ENCODE measurements at regions not wholly inside any gene's neighbourhood (a gene's known extent, or its start where the extent isn't known, plus 50 kb on each side); places are given as distances from the start of the nearest gene placed in this dataset.

DNA sequence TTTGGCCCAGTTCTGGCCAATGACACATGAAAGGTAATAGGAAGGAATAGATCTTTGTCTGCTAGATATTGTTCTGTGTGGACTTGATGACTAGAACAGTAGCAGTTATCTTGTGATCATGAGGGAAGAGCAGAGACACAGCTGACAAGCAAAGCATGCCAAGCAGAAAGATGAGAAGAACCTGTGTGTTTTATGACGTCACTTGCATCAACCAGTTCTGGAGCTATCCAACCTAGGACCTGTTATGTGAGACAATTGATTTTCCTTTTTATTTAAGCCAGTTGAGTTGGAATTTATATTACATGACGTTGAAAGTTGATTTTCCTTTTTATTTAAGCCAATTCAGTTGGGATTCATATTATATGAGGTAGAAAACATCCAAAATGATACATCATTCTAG lies 143.2 kb downstream of the MCHR2 start:
- TF ChIP-seq, protein P1, sequence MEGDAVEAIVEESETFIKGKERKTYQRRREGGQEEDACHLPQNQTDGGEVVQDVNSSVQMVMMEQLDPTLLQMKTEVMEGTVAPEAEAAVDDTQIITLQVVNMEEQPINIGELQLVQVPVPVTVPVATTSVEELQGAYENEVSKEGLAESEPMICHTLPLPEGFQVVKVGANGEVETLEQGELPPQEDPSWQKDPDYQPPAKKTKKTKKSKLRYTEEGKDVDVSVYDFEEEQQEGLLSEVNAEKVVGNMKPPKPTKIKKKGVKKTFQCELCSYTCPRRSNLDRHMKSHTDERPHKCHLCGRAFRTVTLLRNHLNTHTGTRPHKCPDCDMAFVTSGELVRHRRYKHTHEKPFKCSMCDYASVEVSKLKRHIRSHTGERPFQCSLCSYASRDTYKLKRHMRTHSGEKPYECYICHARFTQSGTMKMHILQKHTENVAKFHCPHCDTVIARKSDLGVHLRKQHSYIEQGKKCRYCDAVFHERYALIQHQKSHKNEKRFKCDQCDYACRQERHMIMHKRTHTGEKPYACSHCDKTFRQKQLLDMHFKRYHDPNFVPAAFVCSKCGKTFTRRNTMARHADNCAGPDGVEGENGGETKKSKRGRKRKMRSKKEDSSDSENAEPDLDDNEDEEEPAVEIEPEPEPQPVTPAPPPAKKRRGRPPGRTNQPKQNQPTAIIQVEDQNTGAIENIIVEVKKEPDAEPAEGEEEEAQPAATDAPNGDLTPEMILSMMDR (IDR thresholded peaks at IDR 0.05): no peak
- no peak for TF ChIP-seq POLR2A (IDR thresholded peaks at IDR 0.05)

All from esophagus squamous epithelium (tissue), 4 donors.